ENCODE measurements at regions not wholly inside any gene's neighbourhood (a gene's known extent, or its start where the extent isn't known, plus 50 kb on each side); places are given as distances from the start of the nearest gene placed in this dataset.

- DNase-seq (ENCODE audit: low read depth) = no peak
- no peak for TF ChIP-seq CTCF (conservative IDR thresholded peaks at IDR 0.05; ENCODE audit: low read depth, low read length)
- H3K4me3 ChIP-seq (ENCODE audit: low read length) = no peak overlapping the region
Observed at GRCh38 chr1:181202986-181203555, 114.6 kb downstream of the IER5 start.

GRCh38 chr1:181204530-181204929 is 116.0 kb downstream of the IER5 start:
- no peak overlapping the region for H3K4me3 ChIP-seq (ENCODE audit: low read length)
- TF ChIP-seq CTCF (conservative IDR thresholded peaks at IDR 0.05; ENCODE audit: low read depth, low read length) = no peak
- DNase-seq (ENCODE audit: low read depth) = no peak

GRCh38 chr1:181205901-181206300 is 117.4 kb downstream of the IER5 start:
- DNase-seq (ENCODE audit: low read depth) = no peak
- TF ChIP-seq CTCF (conservative IDR thresholded peaks at IDR 0.05; ENCODE audit: low read depth, low read length) = no peak
- no peak overlapping the region for H3K4me3 ChIP-seq (ENCODE audit: low read length)

- DNase-seq (ENCODE audit: low read depth) = no peak
- TF ChIP-seq CTCF (conservative IDR thresholded peaks at IDR 0.05; ENCODE audit: low read depth, low read length) = no peak
- no peak overlapping the region for H3K4me3 ChIP-seq (ENCODE audit: low read length)
Observed at GRCh38 chr1:181206513-181206912, 118.0 kb downstream of the IER5 start.

- H3K4me3 ChIP-seq (ENCODE audit: low read length) = no peak overlapping the region
- no peak for TF ChIP-seq CTCF (conservative IDR thresholded peaks at IDR 0.05; ENCODE audit: low read depth, low read length)
- DNase-seq (ENCODE audit: low read depth) = no peak
Observed at GRCh38 chr1:181206979-181207790, 118.7 kb downstream of the IER5 start.

- DNase-seq (ENCODE audit: low read depth) = no peak
- no peak overlapping the region for H3K4me3 ChIP-seq (ENCODE audit: low read length)
- TF ChIP-seq CTCF (conservative IDR thresholded peaks at IDR 0.05; ENCODE audit: low read depth, low read length) = no peak
Observed at GRCh38 chr1:181208083-181208482, 119.6 kb downstream of the IER5 start.

- no peak overlapping the region for H3K4me3 ChIP-seq (ENCODE audit: low read length)
- no peak for DNase-seq (ENCODE audit: low read depth)
- TF ChIP-seq CTCF (conservative IDR thresholded peaks at IDR 0.05; ENCODE audit: low read depth, low read length) = no peak
Observed at GRCh38 chr1:181208967-181209366, 120.5 kb downstream of the IER5 start.

Measured in retinal pigment epithelial cell (primary cell).